WERI-Rb-1 (cell line): ENCODE measurements at regions not wholly inside any gene's neighbourhood (a gene's known extent, or its start where the extent isn't known, plus 50 kb on each side); places are given as distances from the start of the nearest gene placed in this dataset.

Source experiments
- DNase-seq: peaks from one replicate; pipeline ENCODE4 v3.0.0-alpha.2; 2020
- H3K27ac ChIP-seq: fragments of 250-450 bp; sonication (Bioruptor Pico); 2 replicates; pipeline ENCODE4 v1.5.1; 2020; ENCODE audit warnings: mild to moderate bottlenecking, moderate library complexity
- H3K27me3 ChIP-seq: fragments of 250-450 bp; sonication (Bioruptor Pico); 2 replicates; pipeline ENCODE4 v1.5.1; 2021; ENCODE audit warnings: mild to moderate bottlenecking, low read depth, moderate library complexity; ENCODE audit not compliant: insufficient read depth, severe bottlenecking
- H3K36me3 ChIP-seq: fragments of 250-450 bp; sonication (Bioruptor Pico); 2 replicates; pipeline ENCODE4 v1.5.1; 2020; ENCODE audit warnings: mild to moderate bottlenecking, moderate library complexity
- H3K4me3 ChIP-seq: 2 replicates; pipeline ENCODE4 v1.5.1; 2011; ENCODE audit warnings: low read depth, mild to moderate bottlenecking, control low read depth, low read length
- H3K9me3 ChIP-seq: fragments of 250-450 bp; sonication (Bioruptor Pico); 2 replicates; pipeline ENCODE4 v1.5.1; 2021; ENCODE audit warnings: mild to moderate bottlenecking, moderate library complexity; ENCODE audit not compliant: severe bottlenecking
- TF ChIP-seq, protein P1 (sequence below): IDR thresholded peaks from 2 replicates; pipeline ENCODE4 v1.5.1; 2011; ENCODE audit warnings: low read depth, mild to moderate bottlenecking, control low read depth, inconsistent platforms, low read length

DNA sequence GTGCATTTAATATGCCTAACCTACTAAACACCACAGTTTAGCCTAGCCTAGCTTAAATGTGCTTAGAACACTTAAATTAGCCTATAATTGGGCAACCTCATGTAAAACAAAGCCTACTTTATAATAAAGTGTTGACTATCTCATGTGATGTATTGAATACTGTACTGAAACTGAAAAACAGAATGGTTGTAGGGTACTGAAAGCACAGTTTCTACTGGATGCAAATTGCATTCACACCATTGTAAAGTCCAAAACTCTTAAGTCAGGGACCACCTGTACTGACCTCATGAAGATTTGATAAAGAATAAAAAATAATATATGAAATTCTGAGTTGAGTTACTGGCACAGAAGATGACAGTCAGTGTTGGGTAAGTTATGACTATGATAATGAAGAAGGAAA lies 625.4 kb upstream of the SOX9 start:
- Histone ChIP-seq H3K9me3 (no peaks in the 10 kb centered on the region), H3K36me3 (no peaks in the 10 kb centered on the region), H3K27me3 (peaks cover 29% of the 10 kb centered on the region), H3K27ac (no peak overlapping the region), H3K4me3 (no peak overlapping the region)
- DNase-seq, result no peak
- TF ChIP-seq, protein P1, sequence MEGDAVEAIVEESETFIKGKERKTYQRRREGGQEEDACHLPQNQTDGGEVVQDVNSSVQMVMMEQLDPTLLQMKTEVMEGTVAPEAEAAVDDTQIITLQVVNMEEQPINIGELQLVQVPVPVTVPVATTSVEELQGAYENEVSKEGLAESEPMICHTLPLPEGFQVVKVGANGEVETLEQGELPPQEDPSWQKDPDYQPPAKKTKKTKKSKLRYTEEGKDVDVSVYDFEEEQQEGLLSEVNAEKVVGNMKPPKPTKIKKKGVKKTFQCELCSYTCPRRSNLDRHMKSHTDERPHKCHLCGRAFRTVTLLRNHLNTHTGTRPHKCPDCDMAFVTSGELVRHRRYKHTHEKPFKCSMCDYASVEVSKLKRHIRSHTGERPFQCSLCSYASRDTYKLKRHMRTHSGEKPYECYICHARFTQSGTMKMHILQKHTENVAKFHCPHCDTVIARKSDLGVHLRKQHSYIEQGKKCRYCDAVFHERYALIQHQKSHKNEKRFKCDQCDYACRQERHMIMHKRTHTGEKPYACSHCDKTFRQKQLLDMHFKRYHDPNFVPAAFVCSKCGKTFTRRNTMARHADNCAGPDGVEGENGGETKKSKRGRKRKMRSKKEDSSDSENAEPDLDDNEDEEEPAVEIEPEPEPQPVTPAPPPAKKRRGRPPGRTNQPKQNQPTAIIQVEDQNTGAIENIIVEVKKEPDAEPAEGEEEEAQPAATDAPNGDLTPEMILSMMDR, result no peak

GRCh38 chr17:71496552-71496951 lies 624.3 kb upstream of the SOX9 start:
- H3K9me3 ChIP-seq, result no peaks in the 10 kb centered on the region
- no peak for DNase-seq
- TF ChIP-seq, protein P1, result no peak
- H3K4me3 ChIP-seq, result no peak overlapping the region
- peaks cover 25% of the 10 kb centered on the region for H3K27me3 ChIP-seq
- H3K36me3 ChIP-seq, result no peaks in the 10 kb centered on the region
- no peak overlapping the region for H3K27ac ChIP-seq

- Histone ChIP-seq H3K27ac (no peak overlapping the region), H3K27me3 (peaks cover 26% of the 10 kb centered on the region), H3K36me3 (no peaks in the 10 kb centered on the region), H3K4me3 (no peak overlapping the region), H3K9me3 (no peaks in the 10 kb centered on the region)
- DNase-seq, result no peak
- TF ChIP-seq, protein P1, result no peak
Observed at GRCh38 chr17:71500761-71501555, 619.9 kb upstream of the SOX9 start.

DNA sequence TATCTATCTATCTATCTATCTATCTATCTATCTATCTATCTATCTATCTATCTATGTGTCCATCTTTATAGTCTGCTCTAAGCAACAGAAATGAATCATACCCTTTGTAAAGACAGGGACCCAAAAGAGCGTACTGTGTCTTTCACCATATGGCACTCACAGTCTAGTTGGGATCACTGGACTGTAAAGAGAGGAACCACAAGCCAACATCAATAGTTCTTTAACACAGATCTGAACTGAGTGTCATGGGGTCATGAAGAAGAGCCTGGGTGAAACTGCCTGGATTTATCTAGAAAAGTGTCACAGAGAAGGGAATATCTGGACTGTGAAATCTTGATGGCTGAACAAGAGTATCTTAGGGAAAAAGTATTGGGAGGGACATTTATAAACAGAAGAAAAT lies 619.1 kb upstream of the SOX9 start:
- no peaks in the 10 kb centered on the region for H3K36me3 ChIP-seq

DNA sequence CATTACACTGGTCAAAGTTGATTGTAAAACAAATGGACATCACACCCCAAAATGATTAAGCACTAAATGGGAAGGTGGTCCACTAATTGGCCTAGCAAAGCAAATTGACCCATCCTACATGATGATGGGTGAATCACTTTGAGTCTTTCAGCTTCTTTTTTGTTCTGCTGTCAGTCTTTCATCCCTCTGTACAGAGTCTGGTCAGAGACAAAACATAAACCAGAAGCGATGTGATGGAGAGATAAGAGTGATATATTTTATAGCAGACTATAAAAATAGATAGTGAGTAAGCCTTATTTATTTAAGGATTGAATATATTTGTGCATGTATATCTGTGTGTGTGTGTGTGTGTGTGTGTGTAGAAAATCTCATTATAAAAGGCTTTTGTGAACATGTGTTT lies 618.4 kb upstream of the SOX9 start:
- H3K9me3 ChIP-seq, result no peaks in the 10 kb centered on the region
- no peak overlapping the region for H3K4me3 ChIP-seq
- no peaks in the 10 kb centered on the region for H3K36me3 ChIP-seq
- no peak for DNase-seq
- no peak overlapping the region for H3K27ac ChIP-seq
- peaks cover 36% of the 10 kb centered on the region for H3K27me3 ChIP-seq
- TF ChIP-seq, protein P1, result no peak

More for the DNA sequence above, 619.1 kb upstream of the SOX9 start:
- peaks cover 32% of the 10 kb centered on the region for H3K27me3 ChIP-seq
- TF ChIP-seq, protein P1, result no peak
- no peaks in the 10 kb centered on the region for H3K9me3 ChIP-seq
- H3K27ac ChIP-seq, result no peak overlapping the region
- no peak overlapping the region for H3K4me3 ChIP-seq
- DNase-seq, result no peak
